HG03571 (cell line): ENCODE measurements at regions not wholly inside any gene's neighbourhood (a gene's known extent, or its start where the extent isn't known, plus 50 kb on each side); places are given as distances from the start of the nearest gene placed in this dataset.
"Not testable (repeated sequence)": the region's sequence is repeated elsewhere in the genome, so short reads cannot be mapped to it uniquely, and the experiment has no call there.

Experiments
- ATAC-seq: cut with Tn5 transposase; IDR thresholded peaks from one replicate; pipeline ENCODE4 v1.9.1; 2021; ENCODE audit not compliant: unreplicated experiment

DNA sequence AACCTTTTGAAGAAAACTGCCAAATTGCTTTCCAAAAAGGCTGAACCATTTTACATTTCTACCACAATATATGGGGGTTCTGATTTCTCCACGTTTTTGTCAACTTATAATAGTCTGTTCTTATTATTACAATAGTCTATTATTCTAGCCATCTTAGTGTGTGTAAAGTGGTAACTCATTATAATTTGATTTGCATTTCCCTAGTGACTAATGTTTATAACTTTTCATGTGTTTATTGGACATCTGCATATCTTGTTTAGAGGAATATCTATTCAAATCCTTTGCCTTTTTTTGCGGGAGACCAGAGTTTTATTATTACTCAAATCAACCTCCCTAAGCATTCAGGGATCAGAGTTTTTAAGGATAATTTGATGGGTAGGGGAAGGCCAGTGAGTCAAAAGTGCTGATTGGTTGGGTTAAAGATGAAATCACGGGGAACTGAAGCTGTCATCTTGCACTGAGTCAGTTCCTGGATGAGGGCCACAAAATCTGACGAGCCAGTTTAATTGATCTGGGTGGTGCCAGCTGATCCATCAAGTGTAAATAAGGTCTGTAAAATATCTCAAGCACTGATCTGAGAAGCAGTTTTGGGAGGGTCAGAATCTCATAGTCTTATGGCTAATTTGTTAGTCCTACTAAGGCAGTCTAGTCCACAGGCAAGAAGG is 303.4 kb upstream of the NCKAP5 start:
- ATAC-seq, result no peak

DNA sequence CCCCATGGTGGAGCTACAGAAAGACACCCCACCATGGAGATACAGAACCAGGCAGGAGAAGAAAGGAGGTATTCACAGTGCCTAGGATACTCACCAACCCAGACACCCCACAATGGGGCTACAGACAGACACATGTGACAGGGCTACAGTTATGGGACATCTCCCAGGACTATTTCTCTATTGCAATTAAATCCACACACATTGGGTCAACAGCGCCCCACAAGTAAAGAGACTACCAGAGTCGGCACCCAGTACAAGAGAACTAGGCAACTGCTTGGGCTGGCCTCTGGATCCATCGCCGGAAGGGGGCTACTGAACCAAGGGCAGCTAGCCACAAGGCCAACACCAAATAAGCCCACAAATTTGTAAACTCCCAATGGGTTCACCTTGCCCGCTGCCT is 310.1 kb upstream of the NCKAP5 start:
- ATAC-seq, result no peak

DNA sequence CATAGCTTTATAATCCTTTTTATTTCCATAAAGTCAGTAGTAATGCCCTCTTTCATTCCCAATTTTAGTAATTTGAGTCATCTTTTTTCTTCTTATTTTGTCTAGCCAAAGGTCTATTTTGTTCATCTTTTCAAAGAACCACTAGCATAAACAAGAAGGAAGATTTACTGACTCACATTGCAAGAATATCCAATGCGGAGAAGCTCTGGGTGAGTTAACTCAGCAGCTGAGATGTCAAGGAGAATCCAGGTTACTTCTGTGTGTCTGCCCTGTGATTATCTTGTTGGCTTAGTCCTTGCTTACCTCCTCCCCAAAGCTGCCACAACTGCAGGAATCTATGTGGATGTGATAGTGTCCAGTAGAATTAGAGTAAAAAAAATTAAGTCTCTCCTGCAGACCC is 311.4 kb upstream of the NCKAP5 start:
- ATAC-seq, result no peak

DNA sequence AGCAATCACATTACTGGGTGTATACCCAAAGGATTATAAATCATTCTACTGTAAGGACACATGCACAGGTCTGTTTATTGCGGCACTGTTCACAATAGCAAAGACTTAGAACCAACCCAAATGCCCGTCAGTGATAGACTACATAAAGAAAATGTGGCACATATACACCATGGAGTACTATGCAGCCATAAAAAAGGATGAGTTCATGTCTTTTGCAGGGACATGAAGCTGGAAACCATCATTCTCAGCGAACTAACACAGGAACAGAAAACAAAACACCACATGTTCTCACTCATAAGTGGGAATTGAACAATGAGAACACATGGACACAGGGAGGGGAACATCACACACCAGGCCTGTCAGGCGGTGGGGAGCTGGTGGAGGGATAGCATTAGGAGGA is 313.9 kb upstream of the NCKAP5 start:
- not testable (repeated sequence) for ATAC-seq

DNA sequence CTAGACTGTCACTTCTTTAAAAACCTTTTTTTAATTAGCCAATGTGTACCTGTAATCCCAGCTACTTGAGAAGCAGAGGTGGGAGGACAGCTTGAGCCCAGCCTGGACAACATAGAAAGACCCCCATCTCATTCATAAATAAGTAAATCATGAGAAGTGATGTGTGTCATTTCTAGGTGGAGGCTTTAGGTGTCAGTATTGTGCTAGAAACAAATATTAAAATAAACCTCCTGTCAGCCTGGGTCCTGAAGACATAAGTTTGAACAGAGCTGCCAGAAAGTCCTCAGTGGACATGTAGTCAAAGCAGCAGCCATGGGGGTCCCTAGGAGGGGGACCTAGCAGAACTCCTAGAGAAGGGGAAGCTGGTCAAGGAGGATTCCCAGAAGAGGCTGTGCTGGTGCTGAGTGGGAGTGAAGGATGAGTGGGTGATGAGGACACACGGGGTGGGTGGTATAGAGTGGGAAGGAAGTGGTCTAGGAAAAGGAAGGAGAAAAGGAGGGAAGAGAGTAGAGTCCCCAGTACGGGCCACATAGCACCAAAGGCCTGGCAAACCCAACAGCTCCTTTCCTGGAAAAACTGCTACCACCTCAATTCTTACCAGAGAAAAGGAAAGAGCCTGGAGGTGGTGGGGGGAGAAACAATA is 316.6 kb upstream of the NCKAP5 start:
- no peak for ATAC-seq

DNA sequence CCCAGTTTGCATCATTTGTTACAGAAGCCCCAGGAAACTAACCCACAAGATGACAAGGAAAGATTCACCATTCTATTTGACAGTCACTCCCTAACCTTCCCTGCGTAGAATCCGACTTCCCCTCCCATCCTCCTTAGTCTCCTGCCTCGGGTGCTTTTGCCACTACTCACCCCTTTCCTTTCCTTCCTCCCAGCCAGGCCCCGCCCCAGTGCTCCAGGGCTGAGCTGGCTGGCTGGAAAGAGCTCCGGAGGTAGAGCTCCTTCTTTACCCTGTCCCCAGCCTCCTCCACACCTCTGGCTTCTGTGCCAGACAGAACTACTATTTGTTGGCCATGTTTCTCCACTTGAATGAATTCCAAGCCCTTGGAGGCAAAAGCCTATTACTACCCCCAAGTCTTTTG is 317.6 kb upstream of the NCKAP5 start:
- ATAC-seq, result no peak

DNA sequence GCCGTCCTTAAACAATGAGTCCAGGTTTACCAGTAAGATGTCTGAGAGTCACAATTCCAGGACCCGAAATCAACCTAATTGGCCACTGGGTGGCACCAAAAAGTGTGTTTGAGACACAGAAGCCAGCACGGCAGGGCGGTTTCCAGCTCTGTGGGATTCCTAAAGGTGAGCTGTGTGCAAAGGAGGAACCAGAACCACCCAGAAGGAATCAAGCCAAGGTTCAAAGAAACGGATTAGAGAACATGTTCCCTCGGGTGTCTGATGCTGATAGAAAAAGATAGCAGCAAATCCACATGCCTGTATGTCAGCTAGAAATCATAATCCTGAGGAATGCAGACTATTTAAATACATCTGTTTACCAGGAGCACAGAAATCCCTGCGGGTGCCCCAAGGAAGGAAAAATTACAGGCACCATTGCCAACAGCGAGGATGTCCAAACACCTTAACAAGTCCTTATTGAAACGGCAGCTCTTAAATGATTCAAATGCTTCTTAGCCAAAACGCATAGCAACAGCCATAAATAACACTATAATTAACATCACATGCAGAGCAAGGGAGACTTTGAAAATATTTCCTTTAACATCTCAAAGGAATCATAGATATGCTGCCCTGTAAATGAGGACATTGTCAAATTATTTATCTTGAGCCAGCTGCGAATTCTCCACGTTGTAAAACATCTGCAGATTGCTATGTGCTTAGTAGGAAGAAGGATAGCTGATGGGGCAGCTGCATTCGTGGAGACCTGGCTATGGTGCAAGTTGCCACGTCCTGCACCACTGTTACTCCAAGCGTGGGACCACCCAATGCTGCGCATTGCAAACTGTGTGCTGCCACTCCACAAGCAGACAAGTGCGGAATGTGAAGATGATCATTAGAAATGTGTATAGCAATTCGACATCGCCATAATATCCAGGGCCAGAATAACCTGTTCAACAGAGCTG is 318.7 kb upstream of the NCKAP5 start:
- ATAC-seq, result peak; percentile 73

DNA sequence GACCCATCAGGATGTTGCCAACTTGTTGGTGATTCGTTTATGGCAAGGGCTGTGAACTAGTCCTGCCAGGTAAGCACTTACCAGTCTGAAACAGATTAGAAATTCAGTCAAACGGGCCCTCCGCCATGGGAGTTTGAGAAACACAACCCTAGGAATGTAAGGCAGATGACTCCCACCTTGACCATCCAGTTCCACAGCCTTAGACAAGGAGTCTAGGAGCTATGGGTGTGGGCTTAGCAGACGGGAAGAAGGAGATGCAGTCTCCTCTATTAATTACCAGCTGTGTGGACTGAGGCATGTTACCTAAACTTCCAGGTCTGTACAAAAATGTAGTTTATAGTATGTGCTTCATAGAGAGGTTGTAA is 319.4 kb upstream of the NCKAP5 start:
- ATAC-seq, result no peak

DNA sequence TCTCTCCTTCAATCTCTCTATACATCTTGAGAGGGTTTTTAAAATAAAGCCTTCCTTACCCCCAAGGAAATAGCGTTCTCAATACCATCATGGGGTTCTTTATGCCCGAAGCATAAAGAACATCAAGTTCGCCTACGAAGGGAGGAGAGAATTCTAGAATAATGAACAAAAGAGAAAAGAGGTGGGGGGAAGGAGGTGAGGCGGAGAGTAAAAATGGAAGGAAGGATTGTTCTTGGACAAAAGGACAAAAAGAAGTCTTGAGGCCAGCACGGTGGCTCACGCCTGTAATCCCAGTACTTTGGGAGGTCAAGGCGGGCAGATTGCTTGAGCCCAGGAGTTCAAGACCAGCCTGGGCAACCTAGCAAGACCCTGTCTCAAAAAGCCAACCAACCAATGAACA is 319.8 kb upstream of the NCKAP5 start:
- ATAC-seq, result no peak

DNA sequence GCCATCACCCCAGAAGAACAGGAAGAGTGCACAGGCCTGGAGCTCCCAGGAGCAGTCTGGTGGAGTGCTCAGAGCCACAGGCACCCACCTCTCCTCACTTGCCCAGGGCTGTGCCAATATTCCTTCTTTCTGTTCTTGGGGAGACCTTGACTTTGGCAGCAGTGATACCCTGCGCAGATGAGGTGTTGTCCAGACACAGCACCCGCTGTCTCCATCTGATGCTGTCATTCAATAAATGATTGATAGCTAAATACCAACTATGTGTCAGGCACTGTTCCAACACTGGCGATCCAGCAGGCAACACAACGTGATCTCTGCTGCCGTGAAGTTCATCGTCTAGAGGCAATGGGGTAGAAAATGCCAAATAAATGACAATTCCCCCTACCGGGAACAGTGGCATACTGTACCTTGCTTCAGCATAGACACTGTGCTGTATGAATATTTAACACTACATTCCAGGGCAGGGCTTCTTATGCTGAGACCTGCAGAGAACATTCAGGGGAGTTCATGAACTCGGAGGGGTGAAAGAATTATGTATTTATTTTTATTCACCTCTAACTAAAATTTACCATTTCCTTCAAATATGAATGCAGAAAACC is 320.5 kb upstream of the NCKAP5 start:
- no peak for ATAC-seq

DNA sequence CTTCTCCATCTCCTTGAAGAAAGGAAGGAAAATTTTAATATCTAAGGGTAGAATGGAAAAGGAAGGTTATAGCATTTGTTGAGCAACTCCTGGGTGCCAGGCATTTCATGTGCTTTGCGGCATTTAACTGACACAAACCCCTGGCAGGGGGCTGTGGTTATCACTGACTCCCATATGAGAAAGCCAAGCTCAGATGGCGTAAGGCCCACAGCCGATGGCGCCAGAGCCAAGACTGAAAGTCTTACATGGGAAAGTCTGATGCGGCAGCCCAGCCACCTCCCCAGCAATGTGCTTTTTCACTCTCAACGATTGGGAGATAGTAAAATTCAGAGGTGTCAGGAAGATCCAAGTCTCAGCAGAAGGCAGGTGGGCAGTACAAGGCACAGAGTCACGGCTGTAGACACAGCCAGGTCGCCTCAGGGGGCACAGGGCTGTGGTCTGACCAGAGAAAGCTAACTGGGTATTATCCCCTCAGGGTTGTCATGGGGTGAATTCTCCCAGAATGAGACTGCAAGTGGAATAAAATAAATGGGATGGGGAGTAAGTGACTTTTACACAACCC is 324.2 kb upstream of the NCKAP5 start:
- ATAC-seq, result no peak

DNA sequence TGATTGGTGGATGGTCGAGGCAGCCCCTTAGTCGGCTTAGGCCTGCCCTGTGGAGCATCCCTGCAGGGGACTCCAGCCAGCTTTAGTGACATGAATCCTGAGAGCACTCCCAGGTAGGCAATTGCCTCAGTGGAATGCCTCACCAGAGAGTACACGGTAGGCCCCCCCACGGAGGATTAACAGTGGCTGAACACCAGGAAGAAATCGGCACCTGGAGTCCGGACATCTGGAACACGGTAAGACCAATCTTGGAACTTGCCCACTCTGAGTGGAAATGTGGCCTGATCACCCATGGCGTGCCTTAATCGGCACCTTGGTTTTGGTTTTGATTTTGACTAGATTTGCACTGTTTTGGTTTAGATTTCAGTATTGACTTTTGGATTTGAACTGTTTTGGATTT is 326.2 kb upstream of the NCKAP5 start:
- ATAC-seq, result no peak

DNA sequence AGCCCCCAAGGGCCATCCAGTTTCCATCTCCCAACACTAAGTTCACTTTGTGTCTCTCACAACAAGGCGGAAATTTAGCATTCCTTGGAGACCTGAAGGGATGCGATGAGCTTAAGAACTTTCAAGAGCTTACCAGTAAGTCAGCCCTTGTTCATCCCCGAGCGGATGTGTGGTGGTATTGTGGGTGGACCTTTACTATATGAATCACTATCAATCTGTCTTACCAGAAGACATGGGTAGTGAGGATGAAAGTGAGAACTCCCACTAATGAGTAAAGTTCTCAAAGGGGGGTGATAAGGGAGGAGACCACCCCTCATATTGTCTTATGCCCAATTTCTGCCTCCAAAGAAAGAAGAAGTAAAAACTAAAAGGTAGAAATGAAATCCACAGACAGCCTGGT is 329.6 kb upstream of the NCKAP5 start:
- ATAC-seq, result not testable (repeated sequence)

DNA sequence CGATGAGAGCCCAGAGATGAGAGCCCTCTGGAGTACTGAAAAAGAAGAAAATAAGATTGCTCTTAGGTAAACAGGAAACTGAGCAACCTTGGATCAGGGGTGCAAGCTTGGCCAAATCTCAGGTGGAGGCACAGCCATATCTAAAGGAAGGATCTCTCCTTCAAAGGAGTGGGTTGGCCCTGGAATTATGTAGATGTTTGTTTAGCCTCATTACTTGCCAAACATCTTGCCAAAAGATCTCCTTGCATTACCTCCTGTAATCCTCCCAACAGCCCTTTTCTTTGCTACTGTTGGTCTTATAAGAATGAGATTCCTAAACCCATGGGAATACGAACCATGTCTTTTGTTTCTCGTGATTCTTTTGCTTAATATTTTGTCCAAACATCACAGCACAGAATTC is 332.6 kb upstream of the NCKAP5 start:
- no peak for ATAC-seq

DNA sequence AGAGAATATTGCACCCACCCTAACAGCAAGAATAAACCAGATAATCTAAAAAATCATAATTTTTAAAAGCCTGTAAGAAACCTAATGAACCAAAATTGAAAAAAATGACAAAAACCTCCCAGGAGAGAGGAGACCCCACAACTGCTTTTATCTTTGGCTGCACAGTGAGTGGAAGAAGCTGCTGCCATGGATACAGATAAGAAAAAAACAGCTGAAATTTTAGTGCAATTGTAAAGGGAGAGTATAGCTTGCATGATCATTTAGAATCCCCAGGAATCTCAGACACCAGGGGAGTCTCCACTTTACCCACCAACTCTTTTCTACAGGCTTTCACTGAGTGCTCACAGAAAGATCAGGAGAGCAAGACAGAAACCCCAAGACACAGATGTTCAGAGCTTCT is 338.1 kb upstream of the NCKAP5 start:
- no peak for ATAC-seq

DNA sequence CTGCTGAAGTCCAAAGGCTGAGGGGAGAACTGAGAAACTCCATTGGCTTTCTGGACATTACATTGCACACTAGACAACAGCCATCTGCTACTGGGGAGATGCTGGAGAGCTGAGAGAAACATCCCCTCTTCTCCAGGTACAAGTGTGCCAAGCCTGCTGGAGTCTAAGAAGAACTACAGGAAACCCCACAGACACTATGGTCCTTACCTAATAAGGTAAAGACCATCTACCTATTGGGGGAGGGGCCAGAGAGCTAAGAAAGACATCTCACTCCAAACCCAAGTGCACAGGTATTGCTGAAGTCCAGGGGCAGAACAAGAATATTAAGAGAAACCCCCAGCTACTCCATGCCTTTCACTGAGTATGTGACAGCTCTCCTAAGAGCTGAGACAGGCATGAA is 338.7 kb upstream of the NCKAP5 start:
- ATAC-seq, result no peak

DNA sequence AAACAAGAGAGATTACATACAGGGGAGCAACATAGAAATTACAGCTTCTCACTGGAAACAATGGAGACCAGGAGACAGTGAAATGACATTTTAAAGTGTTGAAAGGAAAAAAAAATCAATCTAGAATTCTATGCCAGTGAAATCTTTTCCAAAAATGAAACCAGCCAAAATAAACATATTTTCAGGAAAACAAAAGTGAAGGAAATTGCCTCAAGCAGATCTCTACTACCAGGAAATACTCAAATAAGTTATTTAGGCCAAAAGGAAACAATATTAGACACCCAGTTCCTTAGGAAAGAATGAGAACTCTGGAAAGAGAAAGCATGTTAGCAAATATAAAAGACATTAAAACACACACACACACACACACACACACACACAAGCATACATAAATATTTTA is 339.9 kb upstream of the NCKAP5 start:
- ATAC-seq, result no peak

DNA sequence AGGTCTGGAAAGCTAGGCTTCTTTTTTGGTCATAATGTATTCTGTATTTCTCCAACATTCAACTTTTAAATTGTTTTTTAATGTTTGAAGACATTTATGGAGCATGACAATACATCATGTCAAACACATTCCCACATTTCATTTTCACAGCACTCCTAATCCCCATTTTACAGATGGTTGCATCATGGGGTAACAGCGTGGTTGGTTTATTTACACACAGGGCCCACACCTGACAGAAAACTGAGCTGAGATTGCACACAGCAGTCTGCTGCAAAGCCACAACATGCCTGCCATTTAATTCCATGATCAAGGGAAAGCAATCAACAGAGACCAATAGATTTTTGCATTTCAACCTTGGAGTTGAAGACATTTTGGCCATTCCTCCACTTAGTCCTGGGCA is 335.7 kb upstream of the MGAT5 start:
- ATAC-seq, result no peak

DNA sequence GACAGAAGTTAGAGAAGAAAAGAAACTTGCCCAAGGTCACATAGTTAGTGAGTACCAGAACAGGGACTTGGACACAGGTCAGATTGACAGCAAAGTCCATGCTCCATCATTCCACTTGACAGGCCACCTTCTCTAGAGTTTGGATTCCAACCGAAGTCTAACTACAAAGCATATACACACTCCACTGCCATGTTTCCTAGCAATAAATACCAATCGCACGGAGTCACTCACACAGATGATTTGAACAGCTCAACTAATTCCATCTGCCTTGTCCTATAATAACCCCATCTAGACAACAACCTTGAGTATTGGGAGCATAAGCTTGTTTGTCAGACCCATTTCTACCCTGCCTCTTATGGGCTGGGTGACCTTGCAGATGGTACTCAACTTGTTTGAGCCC is 334.6 kb upstream of the MGAT5 start:
- no peak for ATAC-seq

DNA sequence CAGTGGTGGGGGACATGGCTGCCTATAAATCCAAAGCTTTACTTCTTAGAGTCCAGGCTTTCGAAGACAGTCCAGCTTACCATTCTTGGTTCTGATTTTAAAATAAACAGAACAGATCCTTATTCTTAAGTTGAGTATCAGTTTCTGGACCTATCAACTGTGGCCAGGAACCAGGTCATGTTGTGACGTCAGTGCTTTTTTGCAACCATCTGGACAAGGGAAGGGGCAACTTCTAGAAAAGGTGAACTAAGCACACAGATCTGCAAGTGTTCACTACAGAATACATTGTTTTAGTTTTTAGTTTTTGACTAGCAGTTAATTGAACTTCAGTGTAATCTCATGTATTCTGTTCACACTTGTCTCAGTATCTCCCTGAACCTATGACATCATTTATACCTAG is 326.0 kb upstream of the MGAT5 start:
- ATAC-seq, result no peak

DNA sequence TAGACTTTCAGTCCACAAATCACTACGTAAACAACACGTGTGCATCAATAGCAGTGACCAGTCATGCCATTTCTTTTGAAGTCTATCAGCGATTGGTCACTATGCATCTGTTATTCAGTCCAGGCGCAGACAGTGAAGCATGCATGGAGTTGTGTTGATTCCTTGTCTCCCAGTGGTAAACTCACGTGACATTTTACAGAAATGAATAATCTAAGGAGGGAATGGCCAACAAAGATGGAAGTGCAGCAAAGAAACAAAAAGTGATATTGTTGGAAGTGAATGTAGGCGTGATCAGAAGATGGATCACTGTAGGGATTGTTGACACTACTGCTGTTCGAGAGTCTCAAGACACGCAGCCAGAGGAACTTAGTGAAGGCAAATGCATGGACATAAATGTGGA is 317.8 kb upstream of the MGAT5 start:
- no peak for ATAC-seq
